ENCODE measurements at regions not wholly inside any gene's neighbourhood (a gene's known extent, or its start where the extent isn't known, plus 50 kb on each side); places are given as distances from the start of the nearest gene placed in this dataset.

- Histone ChIP-seq H3K4me1 (ENCODE audit: control insufficient read depth, insufficient read depth, low read length) (no peaks in the 10 kb centered on the region), H3K9ac (ENCODE audit: extremely low read depth, low read length, poor library complexity, severe bottlenecking) (no peak overlapping the region), H3K27ac (ENCODE audit: low read depth, low read length) (no peak overlapping the region), H3K4me3 (ENCODE audit: low read length) (no peak overlapping the region), H3K9me3 (ENCODE audit: control insufficient read depth, low read length) (no peaks in the 10 kb centered on the region), H3K36me3 (ENCODE audit: control insufficient read depth, insufficient read depth, low read length) (no peaks in the 10 kb centered on the region), H3K27me3 (ENCODE audit: control insufficient read depth, insufficient read depth, low read length, poor library complexity, severe bottlenecking) (no peaks in the 10 kb centered on the region)
- DNase-seq: no peak
- H3K36me3 Mint-ChIP-seq (ENCODE audit: low read depth): no peaks in the 10 kb centered on the region
- WGBS, 2 experiments (ENCODE audit: insufficient coverage in 1 of 2, insufficient read length in 1 of 2): 81 to 83% methylated on average over 1 to 2 of the region's 2 CpGs
- H3K9me3 Mint-ChIP-seq: no peaks in the 10 kb centered on the region
- H3K4me3 Mint-ChIP-seq: no peak overlapping the region
- H3K27me3 Mint-ChIP-seq (ENCODE audit: insufficient read depth): no peaks in the 10 kb centered on the region
- no peak overlapping the region for H3K27ac Mint-ChIP-seq
- TF ChIP-seq, protein P1, sequence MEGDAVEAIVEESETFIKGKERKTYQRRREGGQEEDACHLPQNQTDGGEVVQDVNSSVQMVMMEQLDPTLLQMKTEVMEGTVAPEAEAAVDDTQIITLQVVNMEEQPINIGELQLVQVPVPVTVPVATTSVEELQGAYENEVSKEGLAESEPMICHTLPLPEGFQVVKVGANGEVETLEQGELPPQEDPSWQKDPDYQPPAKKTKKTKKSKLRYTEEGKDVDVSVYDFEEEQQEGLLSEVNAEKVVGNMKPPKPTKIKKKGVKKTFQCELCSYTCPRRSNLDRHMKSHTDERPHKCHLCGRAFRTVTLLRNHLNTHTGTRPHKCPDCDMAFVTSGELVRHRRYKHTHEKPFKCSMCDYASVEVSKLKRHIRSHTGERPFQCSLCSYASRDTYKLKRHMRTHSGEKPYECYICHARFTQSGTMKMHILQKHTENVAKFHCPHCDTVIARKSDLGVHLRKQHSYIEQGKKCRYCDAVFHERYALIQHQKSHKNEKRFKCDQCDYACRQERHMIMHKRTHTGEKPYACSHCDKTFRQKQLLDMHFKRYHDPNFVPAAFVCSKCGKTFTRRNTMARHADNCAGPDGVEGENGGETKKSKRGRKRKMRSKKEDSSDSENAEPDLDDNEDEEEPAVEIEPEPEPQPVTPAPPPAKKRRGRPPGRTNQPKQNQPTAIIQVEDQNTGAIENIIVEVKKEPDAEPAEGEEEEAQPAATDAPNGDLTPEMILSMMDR (conservative IDR thresholded peaks at IDR 0.05): no peak
- H3K4me1 Mint-ChIP-seq: peaks cover 4% of the 10 kb centered on the region
Measured at GRCh38 chr14:86518298-86518697, 988.4 kb downstream of the FLRT2 start.

- H3K36me3 Mint-ChIP-seq (ENCODE audit: low read depth): no peaks in the 10 kb centered on the region
- TF ChIP-seq, protein P1 (conservative IDR thresholded peaks at IDR 0.05): no peak
- H3K9me3 ChIP-seq (ENCODE audit: control insufficient read depth, low read length): no peaks in the 10 kb centered on the region
- H3K4me3 ChIP-seq (ENCODE audit: low read length): no peak overlapping the region
- H3K4me3 Mint-ChIP-seq: no peak overlapping the region
- H3K36me3 ChIP-seq (ENCODE audit: control insufficient read depth, insufficient read depth, low read length): no peaks in the 10 kb centered on the region
- 98 to 100% methylated on average over 1 to 2 of the region's 2 CpGs for WGBS, 2 experiments (ENCODE audit: insufficient coverage in 1 of 2, insufficient read length in 1 of 2)
- no peak for DNase-seq
- no peaks in the 10 kb centered on the region for H3K9me3 Mint-ChIP-seq
- H3K4me1 ChIP-seq (ENCODE audit: control insufficient read depth, insufficient read depth, low read length): no peaks in the 10 kb centered on the region
- no peak overlapping the region for H3K27ac Mint-ChIP-seq
- no peak overlapping the region for H3K9ac ChIP-seq (ENCODE audit: extremely low read depth, low read length, poor library complexity, severe bottlenecking)
- H3K27ac ChIP-seq (ENCODE audit: low read depth, low read length): no peak overlapping the region
- peaks cover 4% of the 10 kb centered on the region for H3K4me1 Mint-ChIP-seq
- no peaks in the 10 kb centered on the region for H3K27me3 ChIP-seq (ENCODE audit: control insufficient read depth, insufficient read depth, low read length, poor library complexity, severe bottlenecking)
- H3K27me3 Mint-ChIP-seq (ENCODE audit: insufficient read depth): no peaks in the 10 kb centered on the region
Measured at GRCh38 chr14:86515195-86515594, 985.3 kb downstream of the FLRT2 start.

GRCh38 chr14:86513564-86513963 is 983.6 kb downstream of the FLRT2 start:
- 86 to 92% methylated on average over 1 to 3 of the region's 3 CpGs for WGBS, 2 experiments (ENCODE audit: insufficient coverage in 1 of 2, insufficient read length in 1 of 2)

More at GRCh38 chr14:86513564-86513963, 983.6 kb downstream of the FLRT2 start:
- Mint-ChIP-seq H3K4me3 (no peak overlapping the region), H3K4me1 (peaks cover 4% of the 10 kb centered on the region), H3K27ac (no peak overlapping the region), H3K36me3 (ENCODE audit: low read depth) (no peaks in the 10 kb centered on the region), H3K9me3 (no peaks in the 10 kb centered on the region), H3K27me3 (ENCODE audit: insufficient read depth) (no peaks in the 10 kb centered on the region)
- no peak overlapping the region for H3K4me3 ChIP-seq (ENCODE audit: low read length)
- no peak for DNase-seq
- H3K9me3 ChIP-seq (ENCODE audit: control insufficient read depth, low read length): no peaks in the 10 kb centered on the region
- no peaks in the 10 kb centered on the region for H3K36me3 ChIP-seq (ENCODE audit: control insufficient read depth, insufficient read depth, low read length)
- TF ChIP-seq, protein P1 (conservative IDR thresholded peaks at IDR 0.05): no peak
- H3K27ac ChIP-seq (ENCODE audit: low read depth, low read length): no peak overlapping the region
- H3K4me1 ChIP-seq (ENCODE audit: control insufficient read depth, insufficient read depth, low read length): no peaks in the 10 kb centered on the region
- no peaks in the 10 kb centered on the region for H3K27me3 ChIP-seq (ENCODE audit: control insufficient read depth, insufficient read depth, low read length, poor library complexity, severe bottlenecking)
- H3K9ac ChIP-seq (ENCODE audit: extremely low read depth, low read length, poor library complexity, severe bottlenecking): no peak overlapping the region

Measured in endodermal cell (in vitro differentiated cells).